Stromal cell of bone marrow (primary cell): ENCODE measurements at regions not wholly inside any gene's neighbourhood (a gene's known extent, or its start where the extent isn't known, plus 50 kb on each side); places are given as distances from the start of the nearest gene placed in this dataset.
A peak's percentile ranks its signal among the peaks of the same experiment; 100 is the strongest.

Experiments
- DNase-seq: peaks from one replicate; pipeline ENCODE4 v3.0.0-alpha.2; 2012; ENCODE audit warnings: low read depth

- DNase-seq = no peak
Observed at GRCh38 chr6:167049275-167049674, 50.1 kb downstream of the CEP43 start.

- DNase-seq = no peak
Observed at GRCh38 chr6:167050903-167051302, 51.7 kb downstream of the CEP43 start.

GRCh38 chr6:167053895-167054530, 54.8 kb downstream of the CEP43 start:
- no peak for DNase-seq

- DNase-seq = no peak
Observed at GRCh38 chr6:167054987-167055386, 55.8 kb downstream of the CEP43 start.

GRCh38 chr6:167056370-167056769, 57.2 kb downstream of the CEP43 start:
- DNase-seq = peak; percentile 36

- no peak for DNase-seq
Observed at GRCh38 chr6:167058261-167058660, 59.1 kb downstream of the CEP43 start.
